Fibroblast of pulmonary artery (primary cell): ENCODE measurements at regions not wholly inside any gene's neighbourhood (a gene's known extent, or its start where the extent isn't known, plus 50 kb on each side); places are given as distances from the start of the nearest gene placed in this dataset.

Experiments
- DNase-seq: peaks from one replicate; pipeline ENCODE4 v3.0.0-alpha.2; 2010; ENCODE audit warnings: low read depth
- H3K4me3 ChIP-seq: replicated peaks from 2 replicates; pipeline ENCODE4 v1.5.1; 2011; ENCODE audit warnings: low read depth, mild to moderate bottlenecking, control low read depth, low read length, moderate library complexity
- TF ChIP-seq, protein P1 (sequence below): IDR thresholded peaks from 2 replicates; pipeline ENCODE4 v1.5.1; 2011; ENCODE audit warnings: mild to moderate bottlenecking, control low read depth, low read length, inconsistent platforms; ENCODE audit errors: missing control alignments

GRCh38 chr5:158140120-158140731, 281.3 kb upstream of the CLINT1 start:
- no peak for DNase-seq
- TF ChIP-seq, protein P1, sequence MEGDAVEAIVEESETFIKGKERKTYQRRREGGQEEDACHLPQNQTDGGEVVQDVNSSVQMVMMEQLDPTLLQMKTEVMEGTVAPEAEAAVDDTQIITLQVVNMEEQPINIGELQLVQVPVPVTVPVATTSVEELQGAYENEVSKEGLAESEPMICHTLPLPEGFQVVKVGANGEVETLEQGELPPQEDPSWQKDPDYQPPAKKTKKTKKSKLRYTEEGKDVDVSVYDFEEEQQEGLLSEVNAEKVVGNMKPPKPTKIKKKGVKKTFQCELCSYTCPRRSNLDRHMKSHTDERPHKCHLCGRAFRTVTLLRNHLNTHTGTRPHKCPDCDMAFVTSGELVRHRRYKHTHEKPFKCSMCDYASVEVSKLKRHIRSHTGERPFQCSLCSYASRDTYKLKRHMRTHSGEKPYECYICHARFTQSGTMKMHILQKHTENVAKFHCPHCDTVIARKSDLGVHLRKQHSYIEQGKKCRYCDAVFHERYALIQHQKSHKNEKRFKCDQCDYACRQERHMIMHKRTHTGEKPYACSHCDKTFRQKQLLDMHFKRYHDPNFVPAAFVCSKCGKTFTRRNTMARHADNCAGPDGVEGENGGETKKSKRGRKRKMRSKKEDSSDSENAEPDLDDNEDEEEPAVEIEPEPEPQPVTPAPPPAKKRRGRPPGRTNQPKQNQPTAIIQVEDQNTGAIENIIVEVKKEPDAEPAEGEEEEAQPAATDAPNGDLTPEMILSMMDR = no peak
- H3K4me3 ChIP-seq = no peak overlapping the region

- no peak for DNase-seq
- H3K4me3 ChIP-seq = no peak overlapping the region
- TF ChIP-seq, protein P1 = no peak
Measured at GRCh38 chr5:158139161-158139560, 280.2 kb upstream of the CLINT1 start.

DNA sequence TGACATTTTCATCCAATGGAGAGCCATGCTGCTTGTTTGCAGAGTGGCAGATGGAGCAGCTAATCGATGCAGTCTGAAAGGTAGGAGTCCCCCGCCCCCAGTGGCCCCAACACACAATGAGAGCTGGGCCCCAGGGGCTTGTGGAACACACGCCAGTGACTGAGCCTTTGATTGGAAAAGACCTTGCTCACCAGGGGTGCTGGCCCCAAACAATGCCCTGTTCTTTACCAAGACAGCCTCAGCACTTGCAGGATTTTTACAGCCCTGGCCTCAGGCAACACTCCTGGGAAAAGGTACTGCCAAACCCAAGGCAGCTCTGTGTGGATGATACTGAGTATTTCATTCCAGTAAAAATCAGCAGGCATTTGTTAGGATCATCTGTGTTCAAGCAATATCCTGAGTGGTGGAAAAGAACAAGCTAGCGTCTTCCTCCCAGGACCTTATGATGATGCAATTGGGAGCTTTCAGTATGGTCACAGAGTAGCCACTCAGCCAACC, 276.8 kb upstream of the CLINT1 start:
- no peak overlapping the region for H3K4me3 ChIP-seq
- DNase-seq = no peak
- TF ChIP-seq, protein P1 = no peak

- no peak overlapping the region for H3K4me3 ChIP-seq
- DNase-seq = no peak
- TF ChIP-seq, protein P1 = no peak
Measured at GRCh38 chr5:158133369-158133768, 274.4 kb upstream of the CLINT1 start.

DNA sequence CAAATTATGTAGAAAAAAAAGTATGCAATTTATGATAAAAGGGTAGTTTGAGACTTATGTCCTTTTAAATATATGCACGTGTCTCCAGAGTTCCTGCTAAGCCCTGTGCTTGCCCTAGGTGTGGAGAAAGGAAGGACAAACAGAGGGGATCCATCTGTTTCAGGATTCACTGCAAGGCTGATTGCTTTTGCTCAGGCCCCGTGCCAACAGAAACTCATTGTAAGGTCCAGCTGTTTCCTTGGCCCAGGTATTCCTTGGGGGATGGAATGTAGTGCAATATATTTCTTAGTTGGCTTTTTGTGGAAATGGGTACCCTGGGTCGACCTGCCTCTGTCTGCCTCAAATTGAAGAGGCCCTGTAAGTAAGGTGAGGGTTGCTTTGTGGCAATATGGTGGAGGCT, 268.6 kb upstream of the CLINT1 start:
- no peak overlapping the region for H3K4me3 ChIP-seq
- no peak for DNase-seq
- TF ChIP-seq, protein P1 = no peak

- TF ChIP-seq, protein P1 = no peak
- no peak for DNase-seq
Measured at GRCh38 chr5:158126442-158127405, 267.8 kb upstream of the CLINT1 start.

More at GRCh38 chr5:158126442-158127405, 267.8 kb upstream of the CLINT1 start:
- H3K4me3 ChIP-seq = no peak overlapping the region
